Trophoblast cell (in vitro differentiated cells and primary cell): ENCODE measurements at regions not wholly inside any gene's neighbourhood (a gene's known extent, or its start where the extent isn't known, plus 50 kb on each side); places are given as distances from the start of the nearest gene placed in this dataset.

Experiments
- DNase-seq, 2 donors: peaks; one replicate each; pipeline ENCODE4 v3.0.0-alpha.2; 2016
- H2AFZ ChIP-seq: 2 replicates; pipeline ENCODE4 v1.6.1; 2013; ENCODE audit warnings: low read length, moderate library complexity, mild to moderate bottlenecking; ENCODE audit not compliant: insufficient read depth, poor library complexity
- H2AK5ac ChIP-seq: 2 replicates; pipeline ENCODE4 v1.6.1; 2013; ENCODE audit warnings: mild to moderate bottlenecking, low read length
- H2BK120ac ChIP-seq: 2 replicates; pipeline ENCODE4 v1.6.1; 2013; ENCODE audit warnings: low read length, mild to moderate bottlenecking, moderate library complexity; ENCODE audit not compliant: insufficient read depth, poor library complexity
- H2BK12ac ChIP-seq: 2 replicates; pipeline ENCODE4 v1.6.1; 2013; ENCODE audit warnings: mild to moderate bottlenecking, low read length, moderate library complexity
- H2BK5ac ChIP-seq: 2 replicates; pipeline ENCODE4 v1.6.1; 2013; ENCODE audit warnings: low read length, low read depth, moderate library complexity, mild to moderate bottlenecking; ENCODE audit not compliant: poor library complexity
- H3K14ac ChIP-seq: 2 replicates; pipeline ENCODE4 v1.6.1; 2013; ENCODE audit warnings: mild to moderate bottlenecking, low read length
- H3K18ac ChIP-seq: 2 replicates; pipeline ENCODE4 v1.6.1; 2013; ENCODE audit warnings: mild to moderate bottlenecking, low read length
- H3K23ac ChIP-seq: 2 replicates; pipeline ENCODE4 v1.6.1; 2013; ENCODE audit warnings: low read length
- H3K27ac ChIP-seq: 2 replicates; pipeline ENCODE4 v1.5.1; 2013; ENCODE audit warnings: low read depth, mild to moderate bottlenecking, inconsistent platforms, low read length, moderate library complexity
- H3K27me3 ChIP-seq: 2 replicates; pipeline ENCODE4 v1.6.1; 2013; ENCODE audit warnings: inconsistent platforms, mild to moderate bottlenecking, low read length, moderate library complexity; ENCODE audit not compliant: insufficient read depth
- H3K36me3 ChIP-seq, 2 experiments: 1 replicate in 1 of 2; 2 replicates in 1 of 2; pipeline ENCODE4 v1.6.1; 2013; ENCODE audit warnings: low read length in 2 of 2, mild to moderate bottlenecking in 2 of 2, moderate library complexity in 1 of 2; ENCODE audit not compliant: insufficient read depth in 2 of 2, control insufficient read depth in 1 of 2
- H3K4ac ChIP-seq: 2 replicates; pipeline ENCODE4 v1.6.1; 2013; ENCODE audit warnings: low read depth, mild to moderate bottlenecking, low read length, moderate library complexity
- H3K4me1 ChIP-seq, 2 experiments: 1 replicate in 1 of 2; 2 replicates in 1 of 2; pipeline ENCODE4 v1.6.1; 2013; ENCODE audit warnings: low read length in 2 of 2, mild to moderate bottlenecking in 2 of 2, moderate library complexity in 1 of 2; ENCODE audit not compliant: insufficient read depth in 2 of 2, control insufficient read depth in 1 of 2
- H3K4me2 ChIP-seq: 2 replicates; pipeline ENCODE4 v1.6.1; 2013; ENCODE audit warnings: inconsistent platforms, mild to moderate bottlenecking, low read length, moderate library complexity
- H3K4me3 ChIP-seq: 2 replicates; pipeline ENCODE4 v1.5.1; 2013; ENCODE audit warnings: mild to moderate bottlenecking, low read depth, low read length, inconsistent platforms
- H3K79me1 ChIP-seq: one replicate; pipeline ENCODE4 v1.6.1; 2013; ENCODE audit warnings: low read length
- H3K79me2 ChIP-seq: 2 replicates; pipeline ENCODE4 v1.6.1; 2013; ENCODE audit warnings: low read length, mild to moderate bottlenecking; ENCODE audit not compliant: control insufficient read depth, insufficient read depth, poor library complexity
- H3K9ac ChIP-seq: 2 replicates; pipeline ENCODE4 v1.6.1; 2013; ENCODE audit warnings: mild to moderate bottlenecking, low read length
- H3K9me3 ChIP-seq: 2 replicates; pipeline ENCODE4 v1.6.1; 2013; ENCODE audit warnings: low read depth, mild to moderate bottlenecking, control low read depth, inconsistent platforms, low read length; ENCODE audit not compliant: insufficient read depth
- H4K12ac ChIP-seq: 2 replicates; pipeline ENCODE4 v1.6.1; 2013; ENCODE audit warnings: low read depth, mild to moderate bottlenecking, low read length, moderate library complexity
- H4K8ac ChIP-seq: 2 replicates; pipeline ENCODE4 v1.6.1; 2013; ENCODE audit warnings: low read depth, mild to moderate bottlenecking, low read length, moderate library complexity
- H4K91ac ChIP-seq: one replicate; pipeline ENCODE4 v1.6.1; 2013; ENCODE audit warnings: low read depth, mild to moderate bottlenecking, low read length, moderate library complexity
- WGBS: extraction: QIAGEN DNeasy Blood & Tissue Kit; methylation state at CpG from one replicate; pipeline ENCODE4 v1.1.7; 2013; ENCODE audit warnings: missing lambda C conversion rate; ENCODE audit not compliant: insufficient read length, insufficient coverage; ENCODE audit errors: extremely low coverage; 5-methylcytosine and 5-hydroxymethylcytosine counted together

- Histone ChIP-seq H3K9ac (no peak overlapping the region), H3K23ac (no peak overlapping the region), H3K36me3 (no peaks in the 10 kb centered on the region), H2BK12ac (peak overlapping the region; percentile 39), H3K79me1 (peaks cover 6% of the 10 kb centered on the region), H3K27me3 (no peaks in the 10 kb centered on the region), H4K12ac (no peak overlapping the region), H3K14ac (no peak overlapping the region), H2BK5ac (no peak overlapping the region), H3K4me3 (no peak overlapping the region), H3K18ac (no peak overlapping the region), H2BK120ac (no peak overlapping the region), H2AK5ac (peak overlapping the region; percentile 69), H4K8ac (no peak overlapping the region), H3K27ac (no peak overlapping the region), H4K91ac (peak overlapping the region; percentile 55), H2AFZ (no peak overlapping the region), H3K4me2 (no peak overlapping the region), H3K79me2 (no peaks in the 10 kb centered on the region), H3K4me1 (peaks cover 22 to 29% of the 10 kb centered on the region in 2 experiments), H3K9me3 (no peaks in the 10 kb centered on the region), H3K4ac (no peak overlapping the region)
- no peak for DNase-seq
- no CpG with 5 or more reads among the region's 13 CpGs for WGBS
Measured at GRCh38 chr9:91161465-91162300, 200.0 kb downstream of the AUH start.

DNA sequence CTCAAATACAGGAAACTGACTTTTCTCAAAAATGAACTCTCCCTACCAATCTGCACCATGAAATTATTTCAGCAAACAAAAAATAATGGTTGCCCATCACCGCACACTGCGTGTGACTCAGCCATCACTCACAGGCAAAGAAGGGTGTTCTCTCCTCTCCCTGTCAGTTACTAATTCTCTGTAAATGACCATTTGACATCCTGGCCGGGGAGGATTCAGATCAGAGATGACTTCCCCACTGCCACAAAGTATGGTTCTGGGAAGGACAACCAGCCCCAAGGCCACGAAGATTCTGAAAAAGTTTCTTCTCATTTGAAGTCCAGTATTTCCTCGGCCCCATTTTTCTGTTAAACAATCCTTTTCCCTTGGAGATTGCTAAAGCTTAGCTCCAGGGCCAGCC lies 199.4 kb downstream of the AUH start:
- Histone ChIP-seq H4K91ac (no peak overlapping the region), H3K4me3 (no peak overlapping the region), H3K4me1 (peaks cover 22 to 29% of the 10 kb centered on the region in 2 experiments), H3K27ac (no peak overlapping the region), H3K27me3 (no peaks in the 10 kb centered on the region), H3K14ac (no peak overlapping the region), H2BK12ac (no peak overlapping the region), H3K18ac (no peak overlapping the region), H4K8ac (peak overlapping the region; percentile 36), H3K9ac (no peak overlapping the region), H2AK5ac (no peak overlapping the region), H3K79me1 (peaks cover 6% of the 10 kb centered on the region), H4K12ac (no peak overlapping the region), H3K9me3 (no peaks in the 10 kb centered on the region), H3K4ac (no peak overlapping the region), H2BK5ac (no peak overlapping the region), H2AFZ (no peak overlapping the region), H3K23ac (no peak overlapping the region), H3K36me3 (no peaks in the 10 kb centered on the region), H2BK120ac (no peak overlapping the region), H3K4me2 (no peak overlapping the region), H3K79me2 (no peaks in the 10 kb centered on the region)
- DNase-seq, result no peak
- no CpG with 5 or more reads among the region's 5 CpGs for WGBS

GRCh38 chr9:91162784-91163443 lies 198.8 kb downstream of the AUH start:
- no peak overlapping the region for H2AK5ac ChIP-seq
- peaks cover 6% of the 10 kb centered on the region for H3K79me1 ChIP-seq

DNA sequence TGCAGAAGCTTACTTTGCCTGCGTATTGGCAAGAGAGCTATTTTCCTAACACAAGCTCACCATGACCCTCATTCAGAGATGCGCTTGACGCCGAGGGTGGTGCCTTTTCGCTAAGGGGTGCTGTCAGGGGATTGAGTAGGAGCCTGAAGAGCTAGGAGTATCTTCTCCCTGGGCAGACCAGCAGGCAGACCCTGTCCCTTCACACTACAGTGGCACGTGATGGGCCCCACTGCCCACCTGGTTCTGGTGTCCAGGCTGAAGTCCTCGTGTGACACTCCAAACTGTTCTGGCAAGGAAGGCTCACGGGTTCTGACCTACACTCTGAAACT lies 198.3 kb downstream of the AUH start:
- H2AFZ ChIP-seq, result no peak overlapping the region
- H3K27me3 ChIP-seq, result no peaks in the 10 kb centered on the region
- H3K23ac ChIP-seq, result no peak overlapping the region
- H3K18ac ChIP-seq, result no peak overlapping the region
- peak overlapping the region; percentile 17 for H2BK12ac ChIP-seq
- no peak for DNase-seq
- no peak overlapping the region for H3K4ac ChIP-seq
- no peak overlapping the region for H3K27ac ChIP-seq
- no peak overlapping the region for H4K8ac ChIP-seq
- no peak overlapping the region for H3K4me2 ChIP-seq
- H4K91ac ChIP-seq, result peak overlapping the region; percentile 29
- H4K12ac ChIP-seq, result no peak overlapping the region
- H3K36me3 ChIP-seq, result no peaks in the 10 kb centered on the region
- H3K79me1 ChIP-seq, result peaks cover 6% of the 10 kb centered on the region
- H3K9me3 ChIP-seq, result no peaks in the 10 kb centered on the region
- peaks cover 22 to 26% of the 10 kb centered on the region in 2 experiments for H3K4me1 ChIP-seq
- H3K79me2 ChIP-seq, result no peaks in the 10 kb centered on the region
- no peak overlapping the region for H2BK5ac ChIP-seq
- H3K4me3 ChIP-seq, result no peak overlapping the region
- peak overlapping the region; percentile 21 for H2AK5ac ChIP-seq
- H2BK120ac ChIP-seq, result no peak overlapping the region
- no peak overlapping the region for H3K9ac ChIP-seq
- WGBS, result no CpG with 5 or more reads among the region's 8 CpGs
- no peak overlapping the region for H3K14ac ChIP-seq

More at GRCh38 chr9:91162784-91163443, 198.8 kb downstream of the AUH start:
- Histone ChIP-seq H3K4ac (no peak overlapping the region), H4K91ac (no peak overlapping the region), H3K27ac (no peak overlapping the region), H3K27me3 (no peaks in the 10 kb centered on the region), H3K9ac (no peak overlapping the region), H4K8ac (peak overlapping the region; percentile 36), H3K4me3 (no peak overlapping the region), H2BK12ac (no peak overlapping the region), H3K14ac (no peak overlapping the region), H3K9me3 (no peaks in the 10 kb centered on the region), H2AFZ (no peak overlapping the region), H3K79me2 (no peaks in the 10 kb centered on the region), H2BK120ac (no peak overlapping the region), H3K23ac (no peak overlapping the region), H3K4me1 (peaks cover 22 to 29% of the 10 kb centered on the region in 2 experiments), H3K4me2 (no peak overlapping the region), H4K12ac (no peak overlapping the region), H2BK5ac (no peak overlapping the region), H3K36me3 (no peaks in the 10 kb centered on the region), H3K18ac (no peak overlapping the region)
- no CpG with 5 or more reads among the region's 16 CpGs for WGBS
- peak in 1 of 2 donors; percentile 36 for DNase-seq
